C4-2B (cell line): ENCODE measurements at regions not wholly inside any gene's neighbourhood (a gene's known extent, or its start where the extent isn't known, plus 50 kb on each side); places are given as distances from the start of the nearest gene placed in this dataset.

Experiments
- ZFX ChIP-seq: fragments of 450-650 bp; IDR thresholded peaks from 2 replicates; pipeline ENCODE4 v1.6.1; 2017
- TF ChIP-seq, protein P1 (sequence below): fragments of 450-650 bp; conservative IDR thresholded peaks from 2 replicates; pipeline ENCODE4 v1.5.1; 2017; ENCODE audit warnings: mild to moderate bottlenecking

GRCh38 chr15:95538693-95539092, 791.8 kb upstream of the NR2F2 start:
- TF ChIP-seq, protein P1, sequence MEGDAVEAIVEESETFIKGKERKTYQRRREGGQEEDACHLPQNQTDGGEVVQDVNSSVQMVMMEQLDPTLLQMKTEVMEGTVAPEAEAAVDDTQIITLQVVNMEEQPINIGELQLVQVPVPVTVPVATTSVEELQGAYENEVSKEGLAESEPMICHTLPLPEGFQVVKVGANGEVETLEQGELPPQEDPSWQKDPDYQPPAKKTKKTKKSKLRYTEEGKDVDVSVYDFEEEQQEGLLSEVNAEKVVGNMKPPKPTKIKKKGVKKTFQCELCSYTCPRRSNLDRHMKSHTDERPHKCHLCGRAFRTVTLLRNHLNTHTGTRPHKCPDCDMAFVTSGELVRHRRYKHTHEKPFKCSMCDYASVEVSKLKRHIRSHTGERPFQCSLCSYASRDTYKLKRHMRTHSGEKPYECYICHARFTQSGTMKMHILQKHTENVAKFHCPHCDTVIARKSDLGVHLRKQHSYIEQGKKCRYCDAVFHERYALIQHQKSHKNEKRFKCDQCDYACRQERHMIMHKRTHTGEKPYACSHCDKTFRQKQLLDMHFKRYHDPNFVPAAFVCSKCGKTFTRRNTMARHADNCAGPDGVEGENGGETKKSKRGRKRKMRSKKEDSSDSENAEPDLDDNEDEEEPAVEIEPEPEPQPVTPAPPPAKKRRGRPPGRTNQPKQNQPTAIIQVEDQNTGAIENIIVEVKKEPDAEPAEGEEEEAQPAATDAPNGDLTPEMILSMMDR: no peak
- no peak for TF ChIP-seq ZFX
